Endothelial cell of umbilical vein (primary cell): ENCODE measurements at regions not wholly inside any gene's neighbourhood (a gene's known extent, or its start where the extent isn't known, plus 50 kb on each side); places are given as distances from the start of the nearest gene placed in this dataset.
"Not testable (repeated sequence)": the region's sequence is repeated elsewhere in the genome, so short reads cannot be mapped to it uniquely, and the experiment has no call there.

Source experiments
- BruUV-seq: library from RNA; stranded (reverse); fragments of 400-500 nt; replicated peaks from 2 replicates; lab custom pipeline; 2021; lab: Mats Ljungman, UMichigan
- CTCF ChIA-PET: fragments of 300-600, 350-600 bp; sonication (Branson Sonifier 250); formaldehyde crosslinking; loops from one replicate; lab custom pipeline; 2021; ENCODE audit warnings: antibody characterized with exemption, inconsistent platforms; lab: Charles Lee
- POLR2A ChIA-PET: fragments of 300-600, 350-600 bp; sonication (Branson Sonifier 250); formaldehyde crosslinking; loops from one replicate; lab custom pipeline; 2021; ENCODE audit warnings: antibody characterized with exemption, inconsistent platforms; lab: Charles Lee
- DNase-seq: peaks from one replicate; pipeline ENCODE4 v3.0.0-alpha.2; 2011; ENCODE audit warnings: low read depth, low spot score
- FAIRE-seq: peaks from 2 replicates; lab custom pipeline; 2011; peaks lifted over from hg19 to GRCh38; lab: Jason Lieb, UNC
- H2AFZ ChIP-seq: 2 replicates; pipeline ENCODE4 v1.6.0; 2012; ENCODE audit warnings: low read depth, low read length, control low read depth, inconsistent platforms
- H3K27ac ChIP-seq: 2 replicates; pipeline ENCODE4 v1.5.1; 2011; ENCODE audit warnings: low read depth, mild to moderate bottlenecking, control low read depth, low read length, moderate library complexity; ENCODE audit not compliant: insufficient read depth
- H3K27me3 ChIP-seq, 2 experiments: 2 replicates each; pipeline versions ENCODE4 v1.6.0 to v1.6.1; 2011; ENCODE audit warnings: low read length in 2 of 2, mixed read lengths in 1 of 2; ENCODE audit not compliant: control insufficient read depth in 2 of 2, insufficient read depth in 2 of 2
- H3K36me3 ChIP-seq, 2 experiments: 2 replicates in 1 of 2; 3 replicates in 1 of 2; pipeline ENCODE4 v1.5.1; 2011; ENCODE audit warnings: low read length in 2 of 2, mild to moderate bottlenecking in 1 of 2, moderate library complexity in 1 of 2; ENCODE audit not compliant: control insufficient read depth in 2 of 2, insufficient read depth in 2 of 2; ENCODE audit errors: extremely low read depth in 1 of 2
- H3K4me1 ChIP-seq: 3 replicates; pipeline ENCODE4 v1.5.1; 2011; ENCODE audit warnings: mild to moderate bottlenecking, low read length; ENCODE audit not compliant: control insufficient read depth, insufficient read depth; ENCODE audit errors: extremely low read depth
- H3K4me2 ChIP-seq: 2 replicates; pipeline ENCODE4 v1.6.1; 2011; ENCODE audit warnings: low read length, control low read depth, mixed read lengths; ENCODE audit not compliant: insufficient read depth
- H3K4me3 ChIP-seq, 3 experiments: fragments of 200-600 bp in 1 of 3; sonication (generic), shearing (Covaris generic) in 1 of 3; replicated peaks in 1 of 3; 2 replicates each; pipeline ENCODE4 v1.5.1; 2011 to 2016; ENCODE audit warnings: control low read depth in 3 of 3, low read length in 3 of 3, mild to moderate bottlenecking in 2 of 3, inconsistent platforms in 1 of 3, low read depth in 1 of 3, moderate library complexity in 1 of 3; ENCODE audit not compliant: insufficient read depth in 1 of 3
- H3K79me2 ChIP-seq: 2 replicates; pipeline ENCODE4 v1.6.0; 2012; ENCODE audit warnings: low read length, inconsistent platforms; ENCODE audit not compliant: control insufficient read depth, insufficient read depth
- H3K9ac ChIP-seq: replicated peaks from 2 replicates; pipeline ENCODE3; 2011; ENCODE audit warnings: low read length, control low read depth; ENCODE audit not compliant: insufficient read depth; ENCODE audit errors: extremely low read depth
- H3K9me1 ChIP-seq: replicated peaks from 3 replicates; pipeline ENCODE4 v1.6.0; 2011; ENCODE audit warnings: mild to moderate bottlenecking, low read length; ENCODE audit not compliant: control insufficient read depth, insufficient read depth; ENCODE audit errors: extremely low read depth
- H3K9me3 ChIP-seq: replicated peaks from 2 replicates; pipeline ENCODE4 v1.5.1; 2012; ENCODE audit warnings: low read length, inconsistent platforms; ENCODE audit not compliant: control insufficient read depth, insufficient read depth
- H4K20me1 ChIP-seq: replicated peaks from 2 replicates; pipeline ENCODE3; 2011; ENCODE audit warnings: mild to moderate bottlenecking, low read length; ENCODE audit not compliant: control insufficient read depth, insufficient read depth; ENCODE audit errors: extremely low read depth
- CTCF ChIP-seq, 2 donors: IDR thresholded peaks; 1 replicate in 1 of 2; 2 replicates in 1 of 2; pipeline ENCODE4 v1.5.1; 2011; ENCODE audit warnings: low read length in 2 of 2, mild to moderate bottlenecking in 2 of 2, moderate library complexity in 2 of 2, control low read depth in 1 of 2, inconsistent platforms in 1 of 2, low read depth in 1 of 2; ENCODE audit not compliant: insufficient read depth in 1 of 2; ENCODE audit errors: extremely low read depth in 1 of 2
- FOS ChIP-seq: IDR thresholded peaks from 2 replicates; pipeline ENCODE4 v1.6.1; 2011; ENCODE audit warnings: mild to moderate bottlenecking, low read length, moderate library complexity, borderline replicate concordance; ENCODE audit not compliant: insufficient read depth
- JUN ChIP-seq: IDR thresholded peaks from 2 replicates; pipeline ENCODE4 v1.6.1; 2011; ENCODE audit warnings: borderline replicate concordance, low read depth; ENCODE audit not compliant: insufficient read length, insufficient read depth
- MYC ChIP-seq: IDR thresholded peaks from one replicate; pipeline ENCODE4 v1.6.1; 2011; ENCODE audit warnings: mild to moderate bottlenecking, low read depth, low read length
- POLR2AphosphoS5 ChIP-seq: IDR thresholded peaks from 2 replicates; pipeline ENCODE4 v1.6.1; 2012; ENCODE audit warnings: low read depth, mild to moderate bottlenecking, control low read depth, low read length, moderate library complexity; ENCODE audit not compliant: insufficient read depth
- dilution Hi-C: fragments of 300-500 bp; cut with MboI; formaldehyde crosslinking; loops from one replicate; pipeline ENCODE4 v1.15.0; 2019; ENCODE audit warnings: low sequenced_read_pairs; ENCODE audit not compliant: extremely low pct_ligation_motif_present
- intact Hi-C: fragments of 100-400 bp; cut with micrococcal nuclease; formaldehyde crosslinking; loops from one replicate; pipeline ENCODE4 v1.10.0; 2022
- TF ChIP-seq, protein P1 (sequence below): IDR thresholded peaks from 2 replicates; pipeline ENCODE4 v1.6.1; 2011; ENCODE audit not compliant: insufficient read depth, insufficient read length

GRCh38 chr1:5678759-5679158, 313.5 kb downstream of the NPHP4 start:
- no peaks in the 10 kb centered on the region for H3K36me3 ChIP-seq
- no peaks in the 10 kb centered on the region for H3K4me1 ChIP-seq
- no peaks in the 10 kb centered on the region for H3K9me1 ChIP-seq
- no peaks in the 10 kb centered on the region for H3K79me2 ChIP-seq
- H3K4me2 ChIP-seq = no peak overlapping the region
- no peak overlapping the region for H2AFZ ChIP-seq
- intact Hi-C loops (no loop called here), dilution Hi-C loops (no loop called here)
- H3K27me3 ChIP-seq = no peaks in the 10 kb centered on the region
- FAIRE-seq (no peak), DNase-seq (no peak)
- no peak overlapping the region for H3K4me3 ChIP-seq
- ChIA-PET CTCF (no interaction called here), POLR2A (no interaction called here)
- H3K9me3 ChIP-seq = peaks cover 3% of the 10 kb centered on the region
- H3K27ac ChIP-seq = no peak overlapping the region
- no TSS peak for BruUV-seq
- no peak overlapping the region for H3K9ac ChIP-seq
- TF ChIP-seq CTCF (IDR thresholded peaks at IDR 0.05; ENCODE audit: extremely low read depth in 1 of 2, insufficient read depth in 1 of 2, low read depth in 1 of 2, low read length in 2 of 2) = no peak
- TF ChIP-seq POLR2AphosphoS5 = no peak
- no peak for TF ChIP-seq MYC
- TF ChIP-seq JUN = no peak
- no peak for TF ChIP-seq FOS
- TF ChIP-seq, protein P1, sequence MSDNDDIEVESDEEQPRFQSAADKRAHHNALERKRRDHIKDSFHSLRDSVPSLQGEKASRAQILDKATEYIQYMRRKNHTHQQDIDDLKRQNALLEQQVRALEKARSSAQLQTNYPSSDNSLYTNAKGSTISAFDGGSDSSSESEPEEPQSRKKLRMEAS = no peak
- H4K20me1 ChIP-seq = no peaks in the 10 kb centered on the region

DNA sequence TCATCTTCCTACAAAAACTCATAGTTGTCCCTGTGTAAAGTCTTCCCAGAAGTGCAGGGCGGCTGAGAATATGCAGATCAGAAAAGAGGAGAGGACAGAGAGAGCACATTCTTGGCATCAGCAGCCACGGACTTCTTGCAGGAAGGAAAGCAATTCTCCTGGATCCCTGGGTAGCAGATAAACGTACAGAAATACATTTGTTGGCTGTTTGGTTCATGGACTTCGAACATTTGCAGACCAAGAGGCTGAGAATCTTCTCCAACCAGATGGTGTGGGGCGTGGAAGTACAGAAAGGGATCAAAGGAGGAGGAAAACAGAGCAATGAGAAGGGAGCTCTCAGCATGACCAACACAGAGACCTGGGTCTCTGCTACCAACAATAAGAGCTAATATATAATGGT, 319.9 kb downstream of the NPHP4 start:
- H4K20me1 ChIP-seq, H3K27me3 ChIP-seq, H3K4me1 ChIP-seq, POLR2A ChIA-PET, intact Hi-C loops, dilution Hi-C loops, H3K36me3 ChIP-seq, H3K4me2 ChIP-seq, FAIRE-seq, H2AFZ ChIP-seq, CTCF ChIA-PET, H3K4me3 ChIP-seq, H3K9me1 ChIP-seq, H3K9ac ChIP-seq, DNase-seq, BruUV-seq, H3K27ac ChIP-seq, H3K79me2 ChIP-seq: not testable (repeated sequence)
- H3K9me3 ChIP-seq = peaks cover 19% of the 10 kb centered on the region
